CD14-positive monocyte (primary cell): ENCODE measurements at regions not wholly inside any gene's neighbourhood (a gene's known extent, or its start where the extent isn't known, plus 50 kb on each side); places are given as distances from the start of the nearest gene placed in this dataset.

Experiments
- DNase-seq, 3 donors: peaks; one replicate each; pipeline ENCODE4 v3.0.0-alpha.2; 2011 to 2022
- H2AFZ ChIP-seq: 2 replicates; pipeline ENCODE4 v1.6.0; 2012; ENCODE audit warnings: mild to moderate bottlenecking, low read depth, low read length, inconsistent platforms; ENCODE audit not compliant: insufficient read depth, poor library complexity, severe bottlenecking
- H3K27ac ChIP-seq, 2 donors: 1 replicate in 1 of 2; 2 replicates in 1 of 2; pipeline ENCODE4 v1.5.1; 2012 to 2013; ENCODE audit warnings: low read length in 2 of 2, control low read depth in 1 of 2, inconsistent platforms in 1 of 2, low read depth in 1 of 2, mild to moderate bottlenecking in 1 of 2
- H3K27me3 ChIP-seq, 2 donors: one replicate each; pipeline versions ENCODE4 v1.6.0 to v1.6.1; 2011 to 2013; ENCODE audit warnings: low read length in 2 of 2; ENCODE audit not compliant: control insufficient read depth in 2 of 2, insufficient read depth in 2 of 2
- H3K36me3 ChIP-seq, 2 donors: replicated peaks in 1 of 2; 1 replicate in 1 of 2; 2 replicates in 1 of 2; pipeline versions ENCODE4 v1.5.1 to v1.6.1; 2012 to 2013; ENCODE audit warnings: low read length in 2 of 2, control low read depth in 1 of 2, inconsistent platforms in 1 of 2, mild to moderate bottlenecking in 1 of 2; ENCODE audit not compliant: insufficient read depth in 2 of 2, control insufficient read depth in 1 of 2
- H3K4me1 ChIP-seq, 2 donors: 1 replicate in 1 of 2; 2 replicates in 1 of 2; pipeline versions ENCODE4 v1.5.1 to v1.6.1; 2012 to 2013; ENCODE audit warnings: low read length in 2 of 2, control low read depth in 1 of 2, inconsistent platforms in 1 of 2, mild to moderate bottlenecking in 1 of 2, moderate library complexity in 1 of 2; ENCODE audit not compliant: insufficient read depth in 2 of 2, control insufficient read depth in 1 of 2
- H3K4me2 ChIP-seq: replicated peaks from 2 replicates; pipeline ENCODE3; 2012; ENCODE audit warnings: low read length, moderate library complexity, mild to moderate bottlenecking; ENCODE audit not compliant: poor library complexity, severe bottlenecking; ENCODE audit errors: extremely low read depth
- H3K4me3 ChIP-seq, 3 experiments: fragments of 200-600 bp in 1 of 3; sonication (generic) in 1 of 3; replicated peaks in 1 of 3; 1 replicate in 2 of 3; 2 replicates in 1 of 3; pipeline ENCODE4 v1.5.1; 2011 to 2013; ENCODE audit warnings: low read length in 3 of 3, mild to moderate bottlenecking in 3 of 3, control low read depth in 2 of 3, low read depth in 2 of 3, inconsistent platforms in 1 of 3, moderate library complexity in 1 of 3
- H3K79me2 ChIP-seq: 2 replicates; pipeline ENCODE4 v1.6.0; 2012; ENCODE audit warnings: mild to moderate bottlenecking, control low read depth, inconsistent platforms, low read length, moderate library complexity; ENCODE audit not compliant: insufficient read depth
- H3K9ac ChIP-seq: 2 replicates; pipeline ENCODE4 v1.6.0; 2017; ENCODE audit warnings: low read length, mild to moderate bottlenecking; ENCODE audit not compliant: insufficient read depth, poor library complexity, severe bottlenecking
- H3K9me3 ChIP-seq, 2 donors: replicated peaks in 1 of 2; 1 replicate in 1 of 2; 2 replicates in 1 of 2; pipeline versions ENCODE4 v1.5.1 to v1.6.1; 2012 to 2013; ENCODE audit warnings: low read length in 2 of 2, control low read depth in 1 of 2; ENCODE audit not compliant: control insufficient read depth in 1 of 2, insufficient read depth in 1 of 2
- H4K20me1 ChIP-seq: 2 replicates; pipeline ENCODE4 v1.6.0; 2012; ENCODE audit warnings: mild to moderate bottlenecking, low read length, control low read depth, moderate library complexity; ENCODE audit not compliant: insufficient read depth
- H3K27ac Mint-ChIP-seq, 7 donors: one replicate each; pipeline ENCODE4 v1.8.0; 2020; ENCODE audit warnings: mild to moderate bottlenecking in 7 of 7, mixed read lengths in 7 of 7, moderate library complexity in 6 of 7, inconsistent platforms in 2 of 7
- H3K27me3 Mint-ChIP-seq, 3 donors: one replicate each; pipeline ENCODE4 v1.8.0; 2021 to 2022; ENCODE audit warnings: low read depth in 3 of 3, mild to moderate bottlenecking in 3 of 3, mixed read lengths in 3 of 3, moderate library complexity in 3 of 3, inconsistent platforms in 1 of 3
- H3K36me3 Mint-ChIP-seq, 2 donors: one replicate each; pipeline ENCODE4 v1.8.0; 2020; ENCODE audit warnings: mixed read lengths in 2 of 2, inconsistent platforms in 1 of 2, mild to moderate bottlenecking in 1 of 2
- H3K4me1 Mint-ChIP-seq: one replicate; pipeline ENCODE4 v1.8.0; 2020; ENCODE audit warnings: mild to moderate bottlenecking, mixed read lengths
- H3K4me3 Mint-ChIP-seq, 2 donors: one replicate each; pipeline ENCODE4 v1.8.0; 2020; ENCODE audit warnings: mild to moderate bottlenecking in 2 of 2, mixed read lengths in 2 of 2, moderate library complexity in 1 of 2
- H3K9me3 Mint-ChIP-seq, 7 donors: one replicate each; pipeline ENCODE4 v1.8.0; 2020 to 2022; ENCODE audit warnings: mixed read lengths in 7 of 7, mild to moderate bottlenecking in 6 of 7, moderate library complexity in 6 of 7, inconsistent platforms in 2 of 7
- CTCF ChIP-seq: fragments of 200-600 bp; IDR thresholded peaks from one replicate; pipeline ENCODE4 v1.8.0; 2022; ENCODE audit warnings: antibody characterized with exemption, mild to moderate bottlenecking
- WGBS: methylation state at CpG from one replicate; pipeline ENCODE4 v1.1.5; 2013; ENCODE audit warnings: missing lambda C conversion rate; ENCODE audit not compliant: insufficient coverage; 5-methylcytosine and 5-hydroxymethylcytosine counted together
- intact Hi-C, 2 donors: fragments of 100-400 bp; cut with micrococcal nuclease; formaldehyde crosslinking; loops; one replicate each; pipeline versions ENCODE4 v1.15.0 to v1.15.1; 2023

- Mint-ChIP-seq H3K4me3 (no peak overlapping the region), H3K4me1 (no peaks in the 10 kb centered on the region), H3K27me3 (peaks cover 0 to 5% (median 4%) of the 10 kb centered on the region in 3 donors), H3K9me3 (peaks cover 0 to 12% (median 3%) of the 10 kb centered on the region in 7 donors), H3K27ac (peak overlapping the region in 1 of 7 donors; percentile 13), H3K36me3 (no peaks in the 10 kb centered on the region)
- Histone ChIP-seq H3K36me3 (no peaks in the 10 kb centered on the region), H3K79me2 (no peaks in the 10 kb centered on the region), H3K4me3 (no peak overlapping the region), H3K4me1 (no peaks in the 10 kb centered on the region), H3K27ac (no peak overlapping the region), H2AFZ (no peak overlapping the region), H3K4me2 (no peak overlapping the region), H3K27me3 (no peaks in the 10 kb centered on the region), H3K9ac (no peak overlapping the region), H3K9me3 (peaks cover 0 to 12% of the 10 kb centered on the region in 2 donors), H4K20me1 (no peaks in the 10 kb centered on the region)
- DNase-seq: no peak
- intact Hi-C loops: no loop called here
- 88% methylated on average over 26 of the region's 28 CpGs for WGBS
- no peak for TF ChIP-seq CTCF
Observed at GRCh38 chr10:45199205-45199740, 116.1 kb downstream of the OR13A1 start.

- Mint-ChIP-seq H3K27ac (no peak overlapping the region), H3K4me3 (no peak overlapping the region), H3K27me3 (peaks cover 0 to 5% (median 4%) of the 10 kb centered on the region in 3 donors), H3K36me3 (no peaks in the 10 kb centered on the region), H3K9me3 (peaks cover 0 to 12% (median 3%) of the 10 kb centered on the region in 7 donors), H3K4me1 (no peaks in the 10 kb centered on the region)
- Histone ChIP-seq H2AFZ (no peak overlapping the region), H3K27me3 (no peaks in the 10 kb centered on the region), H4K20me1 (no peaks in the 10 kb centered on the region), H3K79me2 (no peaks in the 10 kb centered on the region), H3K4me1 (no peaks in the 10 kb centered on the region), H3K4me2 (no peak overlapping the region), H3K4me3 (no peak overlapping the region), H3K36me3 (no peaks in the 10 kb centered on the region), H3K27ac (no peak overlapping the region), H3K9ac (no peak overlapping the region), H3K9me3 (peaks cover 0 to 12% of the 10 kb centered on the region in 2 donors)
- no peak for TF ChIP-seq CTCF
- intact Hi-C loops: no loop called here
- WGBS: 90% methylated on average over 2 of the region's 6 CpGs
- no peak for DNase-seq
Observed at GRCh38 chr10:45201271-45201670, 114.1 kb downstream of the OR13A1 start.
